Activated CD4-positive, alpha-beta T cell treated with anti-CD3 and anti-CD28 coated beads for 48 hours (primary cell): ENCODE measurements at regions not wholly inside any gene's neighbourhood (a gene's known extent, or its start where the extent isn't known, plus 50 kb on each side); places are given as distances from the start of the nearest gene placed in this dataset.
"Not testable (repeated sequence)": the region's sequence is repeated elsewhere in the genome, so short reads cannot be mapped to it uniquely, and the experiment has no call there.

Experiments
- DNase-seq: peaks from one replicate; pipeline ENCODE4 v3.0.0-alpha.2; 2020

- DNase-seq = no peak
Observed at GRCh38 chr5:87150630-87151029, 117.1 kb upstream of the RASA1 start.

- no peak for DNase-seq
Observed at GRCh38 chr5:87151547-87151946, 116.1 kb upstream of the RASA1 start.

- no peak for DNase-seq
Observed at GRCh38 chr5:87152886-87153285, 114.8 kb upstream of the RASA1 start.

GRCh38 chr5:87154191-87154590, 113.5 kb upstream of the RASA1 start:
- DNase-seq = no peak

- DNase-seq = no peak
Observed at GRCh38 chr5:87155106-87155505, 112.6 kb upstream of the RASA1 start.

GRCh38 chr5:87156631-87157030, 111.1 kb upstream of the RASA1 start:
- DNase-seq = no peak

- DNase-seq = no peak
Observed at GRCh38 chr5:87164409-87164808, 103.3 kb upstream of the RASA1 start.

- DNase-seq = no peak
Observed at GRCh38 chr5:87169300-87169991, 98.2 kb upstream of the RASA1 start.

GRCh38 chr5:87170799-87171198, 96.9 kb upstream of the RASA1 start:
- no peak for DNase-seq

- DNase-seq = no peak
Observed at GRCh38 chr5:87182649-87183048, 85.0 kb upstream of the RASA1 start.

- DNase-seq = no peak
Observed at GRCh38 chr5:87183896-87184295, 83.8 kb upstream of the RASA1 start.

GRCh38 chr5:87184605-87185004, 83.1 kb upstream of the RASA1 start:
- no peak for DNase-seq

- no peak for DNase-seq
Observed at GRCh38 chr5:87185838-87186237, 81.8 kb upstream of the RASA1 start.

- no peak for DNase-seq
Observed at GRCh38 chr5:87188391-87188790, 79.3 kb upstream of the RASA1 start.

GRCh38 chr5:87190041-87190440, 77.6 kb upstream of the RASA1 start:
- no peak for DNase-seq

GRCh38 chr5:87190687-87191086, 77.0 kb upstream of the RASA1 start:
- DNase-seq = no peak

GRCh38 chr5:87191645-87192044, 76.0 kb upstream of the RASA1 start:
- DNase-seq = no peak

GRCh38 chr5:87195104-87195591, 72.5 kb upstream of the RASA1 start:
- DNase-seq = peak; percentile 24

GRCh38 chr5:87195616-87196015, 72.1 kb upstream of the RASA1 start:
- no peak for DNase-seq

- DNase-seq = no peak
Observed at GRCh38 chr5:87198010-87198409, 69.7 kb upstream of the RASA1 start.

GRCh38 chr5:87199246-87199645, 68.4 kb upstream of the RASA1 start:
- not testable (repeated sequence) for DNase-seq

- not testable (repeated sequence) for DNase-seq
Observed at GRCh38 chr5:87199704-87200103, 68.0 kb upstream of the RASA1 start.

- no peak for DNase-seq
Observed at GRCh38 chr5:87210076-87210475, 57.6 kb upstream of the RASA1 start.

GRCh38 chr5:87210743-87211142, 56.9 kb upstream of the RASA1 start:
- no peak for DNase-seq

- no peak for DNase-seq
Observed at GRCh38 chr5:87211676-87212075, 56.0 kb upstream of the RASA1 start.
